Skin of body (tissue), 1 donor: ENCODE measurements at regions not wholly inside any gene's neighbourhood (a gene's known extent, or its start where the extent isn't known, plus 50 kb on each side); places are given as distances from the start of the nearest gene placed in this dataset.

Source experiments
- DNase-seq: peaks from one replicate; lab custom pipeline; 2025; lab: John Stamatoyannopoulos, UW

DNA sequence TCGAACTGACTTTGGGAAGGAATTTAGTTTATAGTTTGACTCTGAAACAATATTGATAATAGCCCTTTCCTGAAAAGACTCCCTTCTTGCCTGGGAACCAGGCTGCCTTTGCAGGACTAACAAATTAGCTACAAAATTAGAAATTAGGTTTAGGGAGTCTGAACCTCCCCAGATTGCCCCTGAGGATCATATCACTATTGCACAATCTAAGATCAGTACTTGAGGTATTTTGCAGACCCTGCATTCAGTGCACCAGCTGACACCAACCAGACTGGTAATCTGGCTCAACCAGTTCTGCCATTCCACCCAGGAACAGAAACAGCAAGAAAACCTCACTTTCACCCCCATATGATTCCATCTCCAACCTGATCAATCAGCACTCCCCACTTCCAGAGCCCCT, 131.8 kb upstream of the GALNT5 start:
- DNase-seq, result no peak

DNA sequence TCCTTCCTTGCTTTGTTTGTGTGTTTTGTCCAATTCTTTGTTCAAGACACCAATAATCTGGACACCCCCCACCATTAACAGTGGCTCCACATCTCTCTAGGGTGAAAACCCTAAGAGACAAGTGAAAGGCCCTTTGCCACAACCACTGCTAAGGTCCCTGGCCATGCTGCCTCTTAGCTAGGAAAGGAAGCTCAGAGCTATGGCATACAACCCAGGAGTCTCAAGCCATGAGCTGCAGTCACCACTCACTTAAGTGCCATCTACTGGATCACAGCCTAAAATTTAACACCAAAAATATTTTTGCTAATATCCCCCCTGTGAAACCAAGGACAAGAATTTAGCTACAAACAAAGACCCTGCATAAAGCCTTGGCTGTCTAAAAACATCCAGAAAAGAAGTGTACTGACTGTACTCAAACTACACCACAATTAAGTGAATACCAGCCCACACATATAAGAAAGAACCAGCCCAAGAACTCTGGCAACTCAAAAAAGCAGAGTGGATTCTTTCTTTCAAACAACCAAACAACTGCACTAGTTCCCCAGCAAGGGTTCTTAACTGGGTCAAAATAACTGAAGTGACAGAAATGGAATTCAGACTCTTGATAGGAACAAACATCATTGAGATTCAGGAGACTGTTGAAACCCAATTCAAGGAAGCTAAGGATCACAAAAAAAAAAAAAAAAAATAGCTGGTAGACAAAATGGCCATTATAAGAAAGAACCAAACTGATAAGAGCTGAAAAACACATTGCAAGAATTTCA, 130.1 kb upstream of the GALNT5 start:
- DNase-seq, result no peak

DNA sequence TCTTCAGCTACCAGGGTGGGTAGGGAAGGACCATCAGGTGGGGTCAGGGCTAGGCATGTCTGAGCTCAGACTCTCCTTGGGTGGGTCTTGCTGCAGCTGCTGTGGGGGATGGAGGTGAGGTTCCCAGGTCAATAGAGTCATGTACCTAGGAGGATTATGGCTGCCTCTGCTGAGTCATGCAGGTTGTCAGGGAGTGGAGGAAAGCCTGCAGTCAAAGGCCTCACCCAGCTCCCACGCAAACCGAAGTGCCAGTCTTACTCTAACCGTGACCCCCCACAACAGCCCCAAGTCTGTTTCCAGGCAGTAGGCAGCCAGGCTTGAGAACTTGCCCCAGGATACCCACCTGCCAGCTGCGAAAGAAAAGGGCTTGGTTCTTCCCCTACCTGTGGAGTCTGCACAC, 113.6 kb upstream of the GALNT5 start:
- no peak for DNase-seq

DNA sequence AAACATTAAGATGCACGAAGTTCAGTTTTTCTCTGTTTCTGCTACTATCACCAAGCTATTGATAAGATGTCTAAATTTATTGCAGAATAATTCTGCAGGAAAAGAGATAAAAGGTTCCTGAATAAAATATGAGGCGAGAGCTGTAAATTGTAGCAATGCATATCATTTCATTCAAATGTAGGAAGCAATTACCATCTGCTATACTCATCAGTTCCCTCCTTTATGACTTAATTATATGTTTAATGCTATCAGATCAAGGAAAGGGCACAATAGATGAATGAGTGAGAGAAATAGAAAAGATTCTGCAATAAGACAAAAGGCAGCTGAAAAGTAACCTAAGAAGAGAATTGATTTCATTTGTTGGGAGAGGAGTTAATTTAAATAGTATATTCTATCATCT, 108.2 kb upstream of the GALNT5 start:
- DNase-seq, result no peak

DNA sequence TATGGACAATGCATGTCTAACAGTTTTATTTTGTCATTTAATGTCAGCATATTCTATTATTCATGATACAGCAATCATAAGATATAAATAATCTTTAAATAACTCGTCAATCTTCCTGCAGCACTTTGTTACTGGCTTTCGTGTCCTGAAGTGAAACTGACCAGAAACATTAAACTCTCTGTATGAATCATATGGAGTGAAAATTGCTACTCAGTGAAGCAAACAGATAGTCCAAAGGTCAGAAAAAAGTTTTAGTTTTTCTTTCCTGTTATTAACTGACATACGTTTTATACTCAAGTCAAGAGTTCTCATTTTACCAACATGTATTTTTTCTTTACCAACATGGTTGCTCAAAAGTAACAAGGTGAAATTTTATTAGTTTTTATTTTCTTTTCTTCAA, 106.8 kb upstream of the GALNT5 start:
- DNase-seq, result no peak

DNA sequence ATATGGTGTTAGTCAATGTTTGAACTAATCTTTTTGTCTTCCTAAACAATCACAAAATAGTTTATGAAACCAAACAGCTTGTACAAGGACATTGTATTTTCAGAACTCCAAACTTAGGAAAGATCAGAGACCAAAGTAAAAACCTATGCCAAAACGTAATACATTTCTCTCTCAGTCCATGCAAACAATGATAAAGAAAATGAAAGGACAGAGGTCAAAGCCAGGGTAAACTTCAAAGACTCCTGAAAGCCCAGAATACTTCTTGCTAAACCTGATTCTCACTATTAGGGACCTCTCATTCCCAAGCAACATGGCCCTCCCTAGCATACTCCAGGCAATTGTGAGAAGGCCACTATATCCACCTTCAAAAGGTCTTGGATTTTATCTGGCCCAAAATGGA, 105.1 kb upstream of the GALNT5 start:
- DNase-seq, result no peak

DNA sequence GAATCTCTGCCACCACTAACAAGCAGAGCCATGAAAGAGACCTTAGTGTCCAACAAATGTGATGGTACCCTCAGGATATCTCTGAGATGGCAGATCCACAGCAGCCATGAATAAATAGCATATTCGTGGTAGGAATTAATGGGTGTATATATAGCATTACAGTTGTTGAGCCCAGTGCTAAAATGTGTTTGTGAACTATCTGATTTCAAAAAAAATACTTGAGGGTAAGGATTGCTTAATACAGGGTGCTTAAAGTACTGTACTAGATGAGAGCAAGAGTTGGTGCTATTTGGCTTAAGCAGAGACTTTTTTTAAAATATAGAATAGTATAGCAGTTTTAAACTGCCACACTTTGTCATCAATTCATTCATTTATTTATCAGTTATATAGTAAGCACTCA, 101.5 kb upstream of the GALNT5 start:
- no peak for DNase-seq

- DNase-seq, result no peak
Observed at GRCh38 chr2:157158111-157158510, 99.4 kb upstream of the GALNT5 start.

- no peak for DNase-seq
Observed at GRCh38 chr2:157159221-157159934, 98.1 kb upstream of the GALNT5 start.

DNA sequence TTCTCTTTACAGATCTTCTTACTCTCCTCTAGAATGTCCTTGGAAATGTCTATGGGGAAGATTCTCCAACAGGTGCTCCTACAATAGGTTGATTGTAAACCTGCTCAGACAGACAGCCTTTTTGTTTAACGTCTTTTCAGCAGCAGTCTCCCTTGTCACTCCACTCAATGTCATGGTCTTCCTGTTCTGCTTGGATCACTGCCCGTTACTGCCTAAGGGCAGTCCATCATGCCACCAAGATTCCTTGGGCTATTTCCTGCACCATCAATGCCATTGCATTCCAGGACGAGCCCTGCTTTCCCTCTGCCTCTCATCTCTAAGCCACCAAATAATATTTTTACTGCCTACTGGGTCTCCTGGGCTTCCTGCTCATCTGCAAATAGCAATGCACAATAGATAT, 97.4 kb upstream of the GALNT5 start:
- DNase-seq, result no peak

GRCh38 chr2:157164370-157164769, 93.1 kb upstream of the GALNT5 start:
- DNase-seq, result no peak

DNA sequence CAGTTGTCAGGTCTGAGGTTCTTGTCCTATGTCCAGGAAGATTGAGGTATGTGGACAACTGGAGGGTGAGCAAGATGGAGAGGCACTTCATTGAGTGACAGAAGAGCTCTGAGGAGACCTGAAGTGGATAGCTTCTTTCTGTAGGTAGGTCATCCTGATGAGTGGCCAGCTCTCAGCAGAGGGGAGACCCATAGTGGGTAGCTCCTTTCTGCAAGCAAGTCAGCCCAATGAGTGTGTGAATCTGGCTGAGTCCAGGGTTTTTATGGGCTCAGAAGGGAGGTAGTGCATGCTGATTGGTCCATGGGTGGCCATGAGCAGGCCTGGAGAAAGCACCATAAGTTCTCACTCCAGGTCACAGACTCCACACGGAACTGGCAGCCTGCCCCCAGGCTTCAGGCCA, 92.6 kb upstream of the GALNT5 start:
- DNase-seq, result no peak

- no peak for DNase-seq
Observed at GRCh38 chr2:157168501-157168900, 89.0 kb upstream of the GALNT5 start.

GRCh38 chr2:157169889-157170288, 87.6 kb upstream of the GALNT5 start:
- DNase-seq, result no peak

DNA sequence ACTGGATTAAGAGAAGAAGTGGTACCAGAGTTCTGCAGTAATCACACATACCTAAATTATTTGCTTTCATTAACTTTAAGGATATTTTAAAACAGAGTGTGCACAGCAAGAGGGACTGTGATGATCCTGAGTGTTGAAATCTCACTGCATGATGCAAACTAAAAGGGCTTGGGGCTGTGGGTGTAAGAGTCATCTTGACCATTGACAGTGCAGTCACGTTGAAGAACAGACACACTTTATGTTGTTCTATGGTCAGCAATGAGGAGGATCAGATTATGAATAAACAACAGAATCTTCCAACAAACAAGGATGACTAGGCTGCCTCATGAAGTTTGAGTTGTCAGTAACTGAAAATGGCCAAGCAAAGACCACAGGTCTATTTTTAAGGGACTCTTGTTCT, 87.2 kb upstream of the GALNT5 start:
- DNase-seq, result no peak

- no peak for DNase-seq
Observed at GRCh38 chr2:157172239-157172638, 85.3 kb upstream of the GALNT5 start.

DNA sequence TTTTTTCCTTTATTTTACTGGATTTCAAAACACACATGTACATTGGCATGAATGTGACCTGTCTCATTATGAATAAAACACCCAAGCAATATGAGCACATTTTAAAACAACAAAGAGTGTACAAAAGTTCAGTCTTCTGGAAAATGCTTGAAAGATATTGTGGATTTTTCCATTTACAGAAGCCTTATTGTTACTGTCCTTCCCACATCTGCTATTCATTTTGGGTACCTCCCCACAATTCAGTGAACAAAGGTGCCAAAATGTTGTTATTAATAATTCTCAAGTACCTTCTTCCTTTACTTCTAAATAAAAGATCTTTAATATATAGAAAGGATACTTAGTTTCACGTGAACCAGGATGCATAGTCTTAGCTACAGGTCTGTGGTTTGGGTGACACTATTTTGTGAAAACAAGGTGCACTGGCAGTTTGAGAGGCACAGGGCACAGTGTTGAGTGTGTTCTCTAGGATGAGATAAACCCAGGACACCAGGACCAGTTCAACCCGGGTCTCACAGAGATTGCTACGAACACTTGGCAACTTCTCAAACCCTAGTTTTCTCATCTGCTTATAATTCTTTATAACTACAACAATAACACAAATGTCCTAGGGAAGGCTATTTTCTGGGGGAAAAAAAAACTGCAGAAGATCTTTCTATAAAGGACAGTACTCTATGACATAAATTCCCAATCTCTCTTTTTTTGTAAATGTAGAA, 84.5 kb upstream of the GALNT5 start:
- DNase-seq, result peak; percentile 2

GRCh38 chr2:157173740-157174184, 83.7 kb upstream of the GALNT5 start:
- peak; percentile 56 for DNase-seq

- DNase-seq, result peak; percentile 38
Observed at GRCh38 chr2:157174321-157174720, 83.2 kb upstream of the GALNT5 start.

DNA sequence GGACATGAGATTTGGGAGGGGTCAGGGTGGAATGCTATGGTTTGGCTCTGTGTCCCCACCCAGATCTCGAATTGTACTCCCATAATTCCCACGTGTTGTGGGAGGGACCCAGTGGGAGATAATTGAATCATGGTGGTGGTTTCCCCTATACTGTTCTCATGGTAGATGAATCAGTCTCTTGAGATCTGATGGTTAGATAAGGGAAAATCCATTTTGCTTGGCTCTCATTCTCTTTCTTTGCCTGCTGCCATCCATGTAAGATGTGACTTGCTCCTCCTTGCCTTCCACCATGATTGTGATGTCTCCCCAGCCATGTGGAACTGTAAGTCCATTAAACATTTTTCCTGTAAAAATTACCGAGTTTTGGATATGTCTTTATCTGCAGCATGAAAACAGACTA, 80.9 kb upstream of the GALNT5 start:
- DNase-seq, result no peak

DNA sequence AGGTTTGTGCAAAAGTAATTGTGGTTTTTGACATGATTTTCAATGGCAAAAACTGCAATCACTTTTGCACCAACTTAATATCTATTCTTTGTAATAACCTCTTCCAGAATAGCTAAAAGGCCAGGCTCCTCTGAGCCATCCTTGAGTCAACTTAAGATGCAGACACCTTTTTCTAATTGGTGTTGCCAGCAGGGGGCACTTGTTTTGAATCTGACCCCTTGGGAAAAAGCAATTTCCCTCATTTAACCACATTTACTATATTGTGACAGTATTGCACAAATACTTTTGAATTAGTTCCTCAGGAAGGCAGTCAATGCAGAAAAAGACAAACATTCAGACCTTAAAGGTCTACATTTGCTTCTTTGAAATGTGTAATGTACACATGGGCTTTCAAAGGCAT, 78.6 kb upstream of the GALNT5 start:
- no peak for DNase-seq

DNA sequence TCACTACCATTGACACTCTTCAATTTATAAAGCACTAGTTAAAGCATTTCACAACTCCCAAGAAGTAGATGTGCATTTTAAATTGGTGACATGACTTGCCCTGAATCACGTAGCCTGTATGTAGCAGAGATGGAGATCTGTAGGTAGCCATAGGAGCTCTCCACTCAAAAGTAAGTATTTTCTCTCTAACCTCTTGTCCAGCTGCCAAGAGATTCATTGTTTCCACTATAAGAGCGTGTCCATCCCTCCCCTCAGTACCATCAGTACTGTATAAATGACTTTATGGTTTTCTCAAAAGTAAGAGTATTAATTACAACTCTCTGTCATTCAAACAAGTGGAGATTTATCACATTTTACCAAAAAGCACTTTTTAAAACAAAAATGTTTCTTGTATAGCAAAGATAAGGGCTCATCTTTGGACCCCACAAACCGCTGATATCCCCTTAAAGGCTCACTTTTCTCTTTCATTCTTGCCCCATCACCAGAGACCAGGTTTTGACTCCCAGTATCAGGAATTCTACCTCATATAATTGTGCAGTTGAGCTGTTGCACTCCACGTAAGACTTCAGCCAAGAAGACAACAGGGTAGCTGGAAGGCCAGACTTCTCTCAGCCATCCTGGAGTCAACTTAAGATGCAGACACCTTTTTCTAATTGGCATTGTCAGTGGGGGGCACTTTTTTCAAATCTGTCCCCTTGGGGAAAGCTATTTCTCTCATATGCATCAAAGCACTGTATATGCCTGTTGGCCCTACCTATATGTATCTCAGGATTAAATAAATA, 78.0 kb upstream of the GALNT5 start:
- no peak for DNase-seq
